ENCODE measurements at regions not wholly inside any gene's neighbourhood (a gene's known extent, or its start where the extent isn't known, plus 50 kb on each side); places are given as distances from the start of the nearest gene placed in this dataset.

DNA sequence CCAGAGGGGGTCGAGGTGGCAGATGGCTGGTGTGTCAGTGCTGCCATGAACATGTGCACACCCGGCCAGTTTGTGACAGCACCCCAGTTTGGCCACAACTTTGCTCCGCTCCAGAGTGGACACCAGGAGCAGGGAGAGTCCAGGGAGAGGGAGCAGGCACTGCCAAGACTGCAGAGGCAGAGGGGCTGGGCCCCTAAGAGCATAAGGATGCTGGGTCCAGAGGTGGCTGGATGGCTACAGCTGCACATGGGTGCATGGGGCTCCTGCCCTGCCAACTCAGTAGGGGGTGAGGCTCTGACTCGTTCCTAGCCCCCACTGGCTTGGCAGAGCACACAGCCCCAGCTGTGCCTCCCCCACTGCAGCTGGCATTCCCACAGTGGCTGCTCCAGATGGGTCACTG, 999.2 kb upstream of the CRIM1 start:
- Histone ChIP-seq H2AFZ (ENCODE audit: insufficient read depth, low read depth, low read length, poor library complexity, severe bottlenecking) (no peak overlapping the region), H3K79me2 (ENCODE audit: insufficient read depth, low read length) (no peaks in the 10 kb centered on the region), H3K4me2 (replicated peaks; ENCODE audit: extremely low read depth, low read length, poor library complexity, severe bottlenecking) (no peak overlapping the region), H3K27me3 (ENCODE audit: control insufficient read depth in 2 of 2, insufficient read depth in 2 of 2, low read length in 2 of 2) (no peaks in the 10 kb centered on the region), H3K27ac (ENCODE audit: low read depth in 1 of 2, low read length in 2 of 2) (no peak overlapping the region), H3K4me3 (replicated peaks in 1 of 3; ENCODE audit: low read depth in 2 of 3, low read length in 3 of 3) (no peak overlapping the region), H3K9ac (ENCODE audit: insufficient read depth, low read length, poor library complexity, severe bottlenecking) (no peak overlapping the region), H3K4me1 (ENCODE audit: control insufficient read depth in 1 of 2, insufficient read depth in 2 of 2, low read length in 2 of 2) (no peaks in the 10 kb centered on the region), H4K20me1 (ENCODE audit: insufficient read depth, low read length) (no peaks in the 10 kb centered on the region), H3K9me3 (replicated peaks in 1 of 2; ENCODE audit: control insufficient read depth in 1 of 2, insufficient read depth in 1 of 2, low read length in 2 of 2) (peaks cover 19 to 20% of the 10 kb centered on the region in 2 donors), H3K36me3 (replicated peaks in 1 of 2; ENCODE audit: control insufficient read depth in 1 of 2, insufficient read depth in 2 of 2, low read length in 2 of 2) (no peaks in the 10 kb centered on the region)
- Mint-ChIP-seq H3K27ac (no peak overlapping the region), H3K36me3 (no peaks in the 10 kb centered on the region), H3K9me3 (peaks cover 0 to 16% (median 10%) of the 10 kb centered on the region in 7 donors), H3K4me3 (no peak overlapping the region), H3K27me3 (ENCODE audit: low read depth in 3 of 3) (no peaks in the 10 kb centered on the region), H3K4me1 (no peaks in the 10 kb centered on the region)
- 82% methylated on average over 4 of the region's 4 CpGs for WGBS (ENCODE audit: insufficient coverage)
- no peak for TF ChIP-seq CTCF (IDR thresholded peaks at IDR 0.05)
- DNase-seq: no peak
- intact Hi-C loops (cut with micrococcal nuclease): no loop called here

GRCh38 chr2:35355056-35355455, 1000.5 kb upstream of the CRIM1 start:
- peaks cover 0 to 16% (median 10%) of the 10 kb centered on the region in 7 donors for H3K9me3 Mint-ChIP-seq
- Histone ChIP-seq H3K4me3 (replicated peaks in 1 of 3; ENCODE audit: low read depth in 2 of 3, low read length in 3 of 3) (no peak overlapping the region), H3K79me2 (ENCODE audit: insufficient read depth, low read length) (no peaks in the 10 kb centered on the region), H3K36me3 (replicated peaks in 1 of 2; ENCODE audit: control insufficient read depth in 1 of 2, insufficient read depth in 2 of 2, low read length in 2 of 2) (no peaks in the 10 kb centered on the region), H3K27ac (ENCODE audit: low read depth in 1 of 2, low read length in 2 of 2) (no peak overlapping the region), H4K20me1 (ENCODE audit: insufficient read depth, low read length) (no peaks in the 10 kb centered on the region), H3K4me1 (ENCODE audit: control insufficient read depth in 1 of 2, insufficient read depth in 2 of 2, low read length in 2 of 2) (no peaks in the 10 kb centered on the region), H2AFZ (ENCODE audit: insufficient read depth, low read depth, low read length, poor library complexity, severe bottlenecking) (no peak overlapping the region), H3K9ac (ENCODE audit: insufficient read depth, low read length, poor library complexity, severe bottlenecking) (no peak overlapping the region), H3K4me2 (replicated peaks; ENCODE audit: extremely low read depth, low read length, poor library complexity, severe bottlenecking) (no peak overlapping the region), H3K9me3 (replicated peaks in 1 of 2; ENCODE audit: control insufficient read depth in 1 of 2, insufficient read depth in 1 of 2, low read length in 2 of 2) (peaks cover 19 to 20% of the 10 kb centered on the region in 2 donors), H3K27me3 (ENCODE audit: control insufficient read depth in 2 of 2, insufficient read depth in 2 of 2, low read length in 2 of 2) (no peaks in the 10 kb centered on the region)
- no peak overlapping the region for H3K27ac Mint-ChIP-seq
- no peaks in the 10 kb centered on the region for H3K27me3 Mint-ChIP-seq (ENCODE audit: low read depth in 3 of 3)
- no peak for TF ChIP-seq CTCF (IDR thresholded peaks at IDR 0.05)
- H3K4me3 Mint-ChIP-seq: no peak overlapping the region
- DNase-seq: no peak
- intact Hi-C loops (cut with micrococcal nuclease): no loop called here
- H3K4me1 Mint-ChIP-seq: no peaks in the 10 kb centered on the region
- H3K36me3 Mint-ChIP-seq: no peaks in the 10 kb centered on the region
- 100% methylated on average over 2 of the region's 6 CpGs for WGBS (ENCODE audit: insufficient coverage)

All from CD14-positive monocyte (primary cell).